Gastroesophageal sphincter (tissue), 4 donors: ENCODE measurements at regions not wholly inside any gene's neighbourhood (a gene's known extent, or its start where the extent isn't known, plus 50 kb on each side); places are given as distances from the start of the nearest gene placed in this dataset.
"Not testable (repeated sequence)": the region's sequence is repeated elsewhere in the genome, so short reads cannot be mapped to it uniquely, and the experiment has no call there.

Experiments
- ATAC-seq: fragments of 150-250 bp; one replicate; pipeline ENCODE4 v1.9.1; 2016; ENCODE audit warnings: mild to moderate bottlenecking, moderate library complexity
- H3K27ac ChIP-seq, 4 donors: fragments of 200-600 bp; sonication (generic) in 3 of 4; 1 replicate in 3 of 4; 2 replicates in 1 of 4; pipeline ENCODE4 v1.5.1; 2016 to 2019
- H3K27me3 ChIP-seq: fragments of 200-600 bp; sonication (generic); one replicate; pipeline ENCODE4 v1.5.1; 2019
- H3K36me3 ChIP-seq, 2 donors: fragments of 200-600 bp; sonication (generic); one replicate each; pipeline ENCODE4 v1.5.1; 2019; ENCODE audit warnings: control low read depth in 1 of 2
- H3K4me1 ChIP-seq, 3 donors: fragments of 200-600 bp; sonication (generic); 1 replicate in 2 of 3; 2 replicates in 1 of 3; pipeline ENCODE4 v1.5.1; 2016 to 2019; ENCODE audit warnings: control low read depth in 2 of 3
- H3K4me3 ChIP-seq, 2 donors: fragments of 200-600 bp; sonication (generic); one replicate each; pipeline ENCODE4 v1.5.1; 2019; ENCODE audit warnings: mild to moderate bottlenecking in 1 of 2, moderate library complexity in 1 of 2
- H3K9me3 ChIP-seq, 3 donors: fragments of 200-600 bp; sonication (generic); one replicate each; pipeline ENCODE4 v1.5.1; 2017 to 2019; ENCODE audit warnings: control low read depth in 2 of 3
- CTCF ChIP-seq, 4 experiments: fragments of 200-600 bp in 2 of 4; fragments of 450-650 bp in 2 of 4; sonication (generic) in 1 of 4; IDR thresholded peaks; one replicate each; pipeline ENCODE4 v1.5.1; 2017 to 2019; ENCODE audit warnings: antibody characterized with exemption in 4 of 4, mild to moderate bottlenecking in 2 of 4, moderate library complexity in 2 of 4
- EP300 ChIP-seq: sonication (generic); formaldehyde crosslinking; IDR thresholded peaks from one replicate; pipeline ENCODE4 v1.6.1; 2017; ENCODE audit warnings: antibody characterized with exemption, mild to moderate bottlenecking
- POLR2A ChIP-seq, 2 donors: fragments of 450-650 bp; IDR thresholded peaks; one replicate each; pipeline ENCODE4 v1.6.1; 2017; ENCODE audit warnings: antibody characterized with exemption in 2 of 2, mild to moderate bottlenecking in 2 of 2, moderate library complexity in 1 of 2
- POLR2AphosphoS5 ChIP-seq: sonication (generic); formaldehyde crosslinking; IDR thresholded peaks from one replicate; pipeline ENCODE4 v1.6.1; 2017; ENCODE audit warnings: antibody characterized with exemption
- WGBS, 2 donors: methylation state at CpG; one replicate each; pipeline ENCODE4 v1.1.5; 2018; ENCODE audit warnings: low coverage in 1 of 2; 5-methylcytosine and 5-hydroxymethylcytosine counted together

GRCh38 chr6:55117267-55117666 is 57.0 kb upstream of the HCRTR2 start:
- Histone ChIP-seq H3K36me3 (no peaks in the 10 kb centered on the region), H3K27me3 (no peaks in the 10 kb centered on the region), H3K27ac (no peak overlapping the region), H3K9me3 (peaks cover 0 to 17% (median 0%) of the 10 kb centered on the region in 3 donors), H3K4me1 (no peaks in the 10 kb centered on the region), H3K4me3 (no peak overlapping the region)
- ATAC-seq = no peak
- TF ChIP-seq POLR2A (IDR thresholded peaks at IDR 0.05) (no peak), CTCF (IDR thresholded peaks at IDR 0.05) (no peak), POLR2AphosphoS5 (no peak), EP300 (no peak)
- WGBS, 2 donors = 50 to 58% methylated on average over 1 of the region's 1 CpG

- peaks cover 0 to 32% (median 0%) of the 10 kb centered on the region in 3 donors for H3K9me3 ChIP-seq
- H3K4me3 ChIP-seq, H3K36me3 ChIP-seq, H3K27ac ChIP-seq, H3K4me1 ChIP-seq, ATAC-seq, H3K27me3 ChIP-seq: not testable (repeated sequence)
- WGBS, 2 donors = 80 to 94% methylated on average over 2 of the region's 2 CpGs
These were observed 50.1 kb upstream of the HCRTR2 start for GRCh38 chr6:55124241-55124640.
